ENCODE measurements at regions not wholly inside any gene's neighbourhood (a gene's known extent, or its start where the extent isn't known, plus 50 kb on each side); places are given as distances from the start of the nearest gene placed in this dataset.

- Histone ChIP-seq H3K9me3 (ENCODE audit: control insufficient read depth, insufficient read depth, low read length) (no peaks in the 10 kb centered on the region), H3K36me3 (ENCODE audit: insufficient read depth, low read length) (no peaks in the 10 kb centered on the region), H3K9ac (ENCODE audit: low read depth, low read length) (no peak overlapping the region), H3K4me1 (ENCODE audit: insufficient read depth, low read length) (no peaks in the 10 kb centered on the region)
These were observed 236.4 kb downstream of the FLRT2 start for GRCh38 chr14:85766295-85766694.

GRCh38 chr14:85764822-85765221 lies 234.9 kb downstream of the FLRT2 start:
- Histone ChIP-seq H3K4me1 (ENCODE audit: insufficient read depth, low read length) (no peaks in the 10 kb centered on the region), H3K9ac (ENCODE audit: low read depth, low read length) (no peak overlapping the region), H3K36me3 (ENCODE audit: insufficient read depth, low read length) (no peaks in the 10 kb centered on the region), H3K9me3 (ENCODE audit: control insufficient read depth, insufficient read depth, low read length) (no peaks in the 10 kb centered on the region)

- Histone ChIP-seq H3K4me1 (ENCODE audit: insufficient read depth, low read length) (no peaks in the 10 kb centered on the region), H3K9ac (ENCODE audit: low read depth, low read length) (no peak overlapping the region), H3K36me3 (ENCODE audit: insufficient read depth, low read length) (no peaks in the 10 kb centered on the region), H3K9me3 (ENCODE audit: control insufficient read depth, insufficient read depth, low read length) (no peaks in the 10 kb centered on the region)
These were observed 232.6 kb downstream of the FLRT2 start for GRCh38 chr14:85762526-85762925.

- no peaks in the 10 kb centered on the region for H3K9me3 ChIP-seq (ENCODE audit: control insufficient read depth, insufficient read depth, low read length)
- no peaks in the 10 kb centered on the region for H3K4me1 ChIP-seq (ENCODE audit: insufficient read depth, low read length)
- H3K9ac ChIP-seq (ENCODE audit: low read depth, low read length), result no peak overlapping the region
- no peaks in the 10 kb centered on the region for H3K36me3 ChIP-seq (ENCODE audit: insufficient read depth, low read length)
These were observed 222.2 kb downstream of the FLRT2 start for GRCh38 chr14:85752175-85752574.

- H3K9ac ChIP-seq (ENCODE audit: low read depth, low read length), result no peak overlapping the region
- H3K4me1 ChIP-seq (ENCODE audit: insufficient read depth, low read length), result no peaks in the 10 kb centered on the region
- H3K36me3 ChIP-seq (ENCODE audit: insufficient read depth, low read length), result no peaks in the 10 kb centered on the region
- no peaks in the 10 kb centered on the region for H3K9me3 ChIP-seq (ENCODE audit: control insufficient read depth, insufficient read depth, low read length)
These were observed 214.6 kb downstream of the FLRT2 start for GRCh38 chr14:85744573-85744972.

- H3K4me1 ChIP-seq (ENCODE audit: insufficient read depth, low read length), result peaks cover 7% of the 10 kb centered on the region; the same call in 1 of the 2 replicates
- H3K36me3 ChIP-seq (ENCODE audit: insufficient read depth, low read length), result no peaks in the 10 kb centered on the region
- no peaks in the 10 kb centered on the region for H3K9me3 ChIP-seq (ENCODE audit: control insufficient read depth, insufficient read depth, low read length)
- H3K9ac ChIP-seq (ENCODE audit: low read depth, low read length), result no peak overlapping the region
These were observed 202.1 kb downstream of the FLRT2 start for GRCh38 chr14:85732031-85732430.

- Histone ChIP-seq H3K9me3 (ENCODE audit: control insufficient read depth, insufficient read depth, low read length) (no peaks in the 10 kb centered on the region), H3K36me3 (ENCODE audit: insufficient read depth, low read length) (no peaks in the 10 kb centered on the region), H3K9ac (ENCODE audit: low read depth, low read length) (no peak overlapping the region), H3K4me1 (ENCODE audit: insufficient read depth, low read length) (peaks cover 7% of the 10 kb centered on the region; the same call in 1 of the 2 replicates)
These were observed 201.2 kb downstream of the FLRT2 start for GRCh38 chr14:85731186-85731585.

- Histone ChIP-seq H3K36me3 (ENCODE audit: insufficient read depth, low read length) (no peaks in the 10 kb centered on the region), H3K9ac (ENCODE audit: low read depth, low read length) (no peak overlapping the region)
These were observed 198.6 kb downstream of the FLRT2 start for GRCh38 chr14:85728476-85729065.

GRCh38 chr14:85714069-85714468 lies 184.1 kb downstream of the FLRT2 start:
- Histone ChIP-seq H3K9ac (ENCODE audit: low read depth, low read length) (no peak overlapping the region), H3K36me3 (ENCODE audit: insufficient read depth, low read length) (no peaks in the 10 kb centered on the region), H3K4me1 (ENCODE audit: insufficient read depth, low read length) (no peaks in the 10 kb centered on the region), H3K9me3 (ENCODE audit: control insufficient read depth, insufficient read depth, low read length) (no peaks in the 10 kb centered on the region)

More at GRCh38 chr14:85728476-85729065, 198.6 kb downstream of the FLRT2 start:
- peaks cover 7% of the 10 kb centered on the region; the same call in 1 of the 2 replicates for H3K4me1 ChIP-seq (ENCODE audit: insufficient read depth, low read length)
- H3K9me3 ChIP-seq (ENCODE audit: control insufficient read depth, insufficient read depth, low read length), result no peaks in the 10 kb centered on the region

GRCh38 chr14:85711620-85712019 lies 181.7 kb downstream of the FLRT2 start:
- H3K36me3 ChIP-seq (ENCODE audit: insufficient read depth, low read length), result no peaks in the 10 kb centered on the region
- H3K9me3 ChIP-seq (ENCODE audit: control insufficient read depth, insufficient read depth, low read length), result no peaks in the 10 kb centered on the region

More at GRCh38 chr14:85711620-85712019, 181.7 kb downstream of the FLRT2 start:
- Histone ChIP-seq H3K9ac (ENCODE audit: low read depth, low read length) (no peak overlapping the region), H3K4me1 (ENCODE audit: insufficient read depth, low read length) (no peaks in the 10 kb centered on the region)

Measured in ES-I3 (cell line).